Neural crest cell (in vitro differentiated cells): ENCODE measurements at regions not wholly inside any gene's neighbourhood (a gene's known extent, or its start where the extent isn't known, plus 50 kb on each side); places are given as distances from the start of the nearest gene placed in this dataset.
"Not testable (repeated sequence)": the region's sequence is repeated elsewhere in the genome, so short reads cannot be mapped to it uniquely, and the experiment has no call there.

Experiments used
- DNase-seq: peaks from one replicate; pipeline ENCODE4 v3.0.0; 2021; ENCODE audit warnings: low read depth, mixed read lengths, low spot score
- H3K27ac Mint-ChIP-seq: one replicate; pipeline ENCODE4 v1.8.0; 2021; ENCODE audit warnings: mild to moderate bottlenecking, mixed read lengths; ENCODE audit not compliant: unreplicated experiment
- H3K27me3 Mint-ChIP-seq: 2 replicates; pipeline ENCODE4 v1.8.0; 2021; ENCODE audit warnings: low read depth, mild to moderate bottlenecking, mixed read lengths
- H3K36me3 Mint-ChIP-seq: 2 replicates; pipeline ENCODE4 v1.8.0; 2021; ENCODE audit warnings: low read depth, mild to moderate bottlenecking, mixed read lengths
- H3K4me1 Mint-ChIP-seq: 2 replicates; pipeline ENCODE4 v1.8.0; 2021; ENCODE audit warnings: mixed read lengths
- H3K4me3 Mint-ChIP-seq: one replicate; pipeline ENCODE4 v1.8.0; 2021; ENCODE audit warnings: mild to moderate bottlenecking, mixed read lengths
- H3K9me3 Mint-ChIP-seq: 2 replicates; pipeline ENCODE4 v1.8.0; 2021; ENCODE audit warnings: mixed read lengths
- CTCF ChIP-seq: fragments of 200-600 bp; sonication (generic); conservative IDR thresholded peaks from 2 replicates; pipeline ENCODE4 v1.5.0; 2021; ENCODE audit warnings: antibody characterized with exemption, mild to moderate bottlenecking

GRCh38 chr9:135281791-135282737, 194.6 kb downstream of the OLFM1 start:
- no peak overlapping the region for H3K4me3 Mint-ChIP-seq
- H3K9me3 Mint-ChIP-seq: no peaks in the 10 kb centered on the region
- TF ChIP-seq CTCF: no peak
- no peak overlapping the region for H3K27ac Mint-ChIP-seq
- H3K4me1 Mint-ChIP-seq: no peaks in the 10 kb centered on the region
- H3K36me3 Mint-ChIP-seq: no peaks in the 10 kb centered on the region
- DNase-seq: no peak
- H3K27me3 Mint-ChIP-seq: no peaks in the 10 kb centered on the region

- H3K4me1 Mint-ChIP-seq: no peaks in the 10 kb centered on the region
- no peaks in the 10 kb centered on the region for H3K9me3 Mint-ChIP-seq
- no peak for TF ChIP-seq CTCF
- H3K36me3 Mint-ChIP-seq: no peaks in the 10 kb centered on the region
- DNase-seq: no peak
- no peak overlapping the region for H3K4me3 Mint-ChIP-seq
- H3K27ac Mint-ChIP-seq: no peak overlapping the region
- H3K27me3 Mint-ChIP-seq: no peaks in the 10 kb centered on the region
Observed at GRCh38 chr9:135282808-135283207, 195.3 kb downstream of the OLFM1 start.

GRCh38 chr9:135283671-135284070, 195.9 kb upstream of the PPP1R26 start:
- TF ChIP-seq CTCF: no peak
- Mint-ChIP-seq H3K4me3 (no peak overlapping the region), H3K4me1 (no peaks in the 10 kb centered on the region), H3K9me3 (no peaks in the 10 kb centered on the region), H3K27ac (no peak overlapping the region), H3K27me3 (no peaks in the 10 kb centered on the region), H3K36me3 (no peaks in the 10 kb centered on the region)
- DNase-seq: no peak

GRCh38 chr9:135284386-135285134, 195.0 kb upstream of the PPP1R26 start:
- Mint-ChIP-seq H3K27me3 (no peaks in the 10 kb centered on the region), H3K4me3 (no peak overlapping the region), H3K4me1 (no peaks in the 10 kb centered on the region), H3K36me3 (no peaks in the 10 kb centered on the region), H3K9me3 (no peaks in the 10 kb centered on the region), H3K27ac (no peak overlapping the region)
- no peak for TF ChIP-seq CTCF
- no peak for DNase-seq

- H3K27me3 Mint-ChIP-seq, DNase-seq, H3K36me3 Mint-ChIP-seq, H3K4me3 Mint-ChIP-seq, H3K9me3 Mint-ChIP-seq, H3K27ac Mint-ChIP-seq: not testable (repeated sequence)
- peaks cover 10% of the 10 kb centered on the region for H3K4me1 Mint-ChIP-seq
Observed at GRCh38 chr9:135286187-135286925, 193.2 kb upstream of the PPP1R26 start.
